ENCODE measurements at regions not wholly inside any gene's neighbourhood (a gene's known extent, or its start where the extent isn't known, plus 50 kb on each side); places are given as distances from the start of the nearest gene placed in this dataset.

DNA sequence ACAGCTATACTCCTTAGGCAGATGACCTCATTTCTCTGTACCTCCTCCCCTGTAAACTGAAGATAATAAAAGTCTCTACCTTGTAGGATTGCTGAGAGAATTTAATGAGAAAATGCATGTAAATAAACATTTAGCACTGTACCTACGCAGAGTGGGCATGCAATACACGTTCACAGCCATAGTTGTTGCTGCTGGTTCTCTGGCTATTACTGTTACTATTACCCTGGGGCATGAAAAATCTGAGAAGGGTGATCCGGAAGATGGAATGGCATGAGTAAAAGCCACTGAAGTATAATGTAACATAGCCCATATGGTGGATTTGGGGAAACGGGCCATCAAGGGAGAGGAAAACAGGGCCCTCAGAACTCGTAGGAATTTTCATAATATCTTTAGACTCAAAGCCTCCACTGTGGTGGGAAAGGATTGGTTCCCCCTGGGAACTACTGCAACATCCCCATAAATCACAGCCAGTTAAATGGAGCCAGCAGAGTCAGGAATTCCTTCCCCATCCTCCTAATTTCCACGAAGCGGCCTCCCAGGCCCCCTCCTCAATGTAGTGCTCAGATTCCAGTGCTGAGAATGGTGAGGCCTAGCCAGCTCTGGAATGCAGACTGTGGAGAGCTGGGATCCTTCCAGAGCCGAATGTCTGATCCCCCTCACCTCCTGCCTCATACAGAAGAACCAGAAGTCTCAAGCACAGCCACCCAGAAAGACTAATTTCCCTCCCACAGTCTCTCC, 205.3 kb downstream of the MN1 start:
- Histone ChIP-seq H3K27ac (ENCODE audit: low read depth, low read length) (no peak overlapping the region), H3K23ac (ENCODE audit: insufficient read length) (no peak overlapping the region), H4K8ac (ENCODE audit: extremely low read depth, insufficient read depth, low read length) (no peak overlapping the region), H4K5ac (ENCODE audit: insufficient read length, low read depth, low read length) (no peak overlapping the region), H3K9me3 (ENCODE audit: insufficient read depth in 2 of 2, low read depth in 1 of 2, low read length in 1 of 2) (no peaks in the 10 kb centered on the region), H4K20me1 (replicated peaks in 1 of 2; ENCODE audit: control insufficient read depth in 1 of 2, insufficient read depth in 2 of 2, low read length in 2 of 2) (no peaks in the 10 kb centered on the region), H3K4ac (replicated peaks; ENCODE audit: insufficient read length, low read depth, low read length) (no peak overlapping the region), H3K56ac (replicated peaks; ENCODE audit: insufficient read length, low read depth, low read length) (no peak overlapping the region), H3K4me1 (replicated peaks in 1 of 4; ENCODE audit: control insufficient read depth in 3 of 4, insufficient read depth in 4 of 4, low read length in 3 of 4) (no peaks in the 10 kb centered on the region), H3K4me2 (ENCODE audit: insufficient read depth in 1 of 2, low read depth in 2 of 2, low read length in 2 of 2) (no peak overlapping the region), H3K79me1 (ENCODE audit: low read depth, low read length) (no peaks in the 10 kb centered on the region), H3K14ac (ENCODE audit: insufficient read length) (no peak overlapping the region), H3K27me3 (replicated peaks in 1 of 4; ENCODE audit: control insufficient read depth in 3 of 4, extremely low read depth in 1 of 4, insufficient read depth in 3 of 4, low read length in 3 of 4) (no peaks in the 10 kb centered on the region), H2BK120ac (replicated peaks; ENCODE audit: low read depth, low read length) (no peak overlapping the region), H2AK5ac (ENCODE audit: low read depth, low read length) (no peak overlapping the region), H2BK5ac (ENCODE audit: low read depth, low read length) (no peak overlapping the region), H4K91ac (replicated peaks; ENCODE audit: insufficient read length, low read length) (no peak overlapping the region), H3K23me2 (ENCODE audit: low read depth, low read length) (no peaks in the 10 kb centered on the region), H2AFZ (ENCODE audit: low read length) (no peak overlapping the region), H3K18ac (ENCODE audit: extremely low read depth, low read length) (no peak overlapping the region), H2BK15ac (ENCODE audit: low read length) (no peak overlapping the region), H3K4me3 (ENCODE audit: extremely low read depth in 1 of 4, insufficient read depth in 2 of 4, low read depth in 3 of 4, low read length in 4 of 4) (no peak overlapping the region), H2BK12ac (ENCODE audit: low read depth, low read length) (no peak overlapping the region), H3K79me2 (ENCODE audit: control insufficient read depth in 1 of 2, insufficient read depth in 2 of 2, low read length in 2 of 2) (no peaks in the 10 kb centered on the region), H3K9ac (replicated peaks in 1 of 4; ENCODE audit: extremely low read depth in 1 of 4, low read depth in 3 of 4, low read length in 3 of 4) (no peak overlapping the region), H3K36me3 (ENCODE audit: control insufficient read depth in 2 of 4, insufficient read depth in 4 of 4, low read length in 3 of 4) (no peaks in the 10 kb centered on the region), H2BK20ac (ENCODE audit: low read length) (no peak overlapping the region)
- ChIA-PET CTCF (ENCODE audit: partially characterized antibody) (interaction anchor here (1.4 to 1.5 kb wide), 2 partner anchors 12 to 24 kb away, joined by 4 read pairs; no protein-coding TSS in a partner anchor), POLR2A (ENCODE audit: partially characterized antibody) (no interaction called here)
- DNase-seq (ENCODE audit: low read depth in 1 of 2, low spot score in 2 of 2) (no peak), FAIRE-seq (no peak)
- TF ChIP-seq, protein P1, sequence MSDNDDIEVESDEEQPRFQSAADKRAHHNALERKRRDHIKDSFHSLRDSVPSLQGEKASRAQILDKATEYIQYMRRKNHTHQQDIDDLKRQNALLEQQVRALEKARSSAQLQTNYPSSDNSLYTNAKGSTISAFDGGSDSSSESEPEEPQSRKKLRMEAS (IDR thresholded peaks at IDR 0.05) = no peak
- 85% methylated on average over 8 of the region's 8 CpGs; no CpG with 5 or more reads in 1 of the 2 experiments for WGBS, 2 experiments (ENCODE audit: extremely low coverage in 1 of 2, insufficient coverage in 1 of 2, insufficient read length in 1 of 2, insufficient replicate concordance in 2 of 2, low coverage in 1 of 2, low lambda C conversion rate in 2 of 2, missing lambda C conversion rate in 1 of 2)

All from H1 (cell line).